ENCODE measurements at regions not wholly inside any gene's neighbourhood (a gene's known extent, or its start where the extent isn't known, plus 50 kb on each side); places are given as distances from the start of the nearest gene placed in this dataset.
A peak's percentile ranks its signal among the peaks of the same experiment; 100 is the strongest.

GRCh38 chr18:34002130-34002529 is 222.6 kb downstream of the NOL4 start:
- DNase-seq (ENCODE audit: low spot score): no peak
- in situ Hi-C loops (cut with HindIII; ENCODE audit: low sequenced_read_pairs): no loop called here

GRCh38 chr18:34001376-34001775 is 223.3 kb downstream of the NOL4 start:
- in situ Hi-C loops (cut with HindIII; ENCODE audit: low sequenced_read_pairs): no loop called here
- DNase-seq (ENCODE audit: low spot score): no peak

DNA sequence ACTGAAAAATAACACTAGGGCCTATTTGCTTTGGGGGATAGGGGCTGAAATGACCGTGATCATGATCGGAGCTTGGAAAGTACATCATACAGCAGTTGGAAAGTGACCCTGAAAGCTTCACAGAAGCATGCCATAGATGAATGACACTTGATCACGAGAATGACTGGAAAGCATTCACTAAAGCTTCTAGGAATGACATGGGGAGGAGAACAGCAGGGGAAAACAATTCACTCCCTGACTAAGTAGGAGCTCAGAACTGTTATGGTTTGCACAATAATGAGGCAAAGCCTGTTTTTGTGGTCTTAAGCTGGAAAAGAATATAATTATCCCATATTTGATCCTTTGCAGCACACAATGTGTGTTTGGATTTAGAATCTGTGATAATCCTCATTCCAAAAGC is 237.5 kb downstream of the NOL4 start:
- in situ Hi-C loops (cut with HindIII; ENCODE audit: low sequenced_read_pairs): no loop called here
- DNase-seq (ENCODE audit: low spot score): no peak

DNA sequence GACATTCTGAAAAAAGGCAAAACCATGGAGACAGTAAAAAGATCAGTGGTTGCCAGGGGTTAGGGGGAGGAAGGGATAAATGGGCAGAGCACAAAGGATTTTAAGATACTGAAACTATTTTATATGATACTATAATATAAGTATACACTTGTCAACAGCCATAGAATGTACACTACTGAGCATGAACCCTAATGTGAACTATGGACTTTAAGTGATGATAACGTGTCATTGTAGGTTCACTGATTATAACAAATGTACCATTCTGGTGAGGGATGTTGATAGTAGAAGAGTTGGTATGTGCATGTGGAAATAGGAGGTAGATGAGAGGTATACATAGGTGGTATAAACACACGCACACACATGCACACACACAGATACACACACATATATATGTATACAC is 241.6 kb downstream of the NOL4 start:
- DNase-seq (ENCODE audit: low spot score): no peak

GRCh38 chr18:33960417-33960816 is 264.3 kb downstream of the NOL4 start:
- in situ Hi-C loops (cut with HindIII; ENCODE audit: low sequenced_read_pairs): no loop called here
- DNase-seq (ENCODE audit: low spot score): no peak

More for the DNA sequence above, 241.6 kb downstream of the NOL4 start:
- in situ Hi-C loops (cut with HindIII; ENCODE audit: low sequenced_read_pairs): no loop called here

DNA sequence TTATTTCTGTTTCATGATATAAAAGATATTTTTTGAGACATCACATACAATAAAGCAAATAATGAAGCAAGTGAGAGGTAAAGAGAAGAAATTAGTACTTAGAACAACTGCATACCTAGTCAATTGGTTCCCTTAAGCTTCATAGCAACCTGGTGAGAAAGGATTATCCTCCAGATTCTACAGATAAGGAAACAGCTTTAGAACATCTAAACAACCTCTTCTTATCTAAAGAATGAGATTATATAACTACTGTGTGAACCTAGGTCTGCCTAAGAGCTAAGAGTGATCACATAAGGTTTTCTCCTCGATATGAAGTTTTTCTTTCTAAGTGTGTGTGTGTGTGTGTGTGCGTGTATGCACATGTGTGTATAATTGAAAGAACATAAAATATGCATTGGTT is 265.1 kb downstream of the NOL4 start:
- DNase-seq (ENCODE audit: low spot score): no peak
- in situ Hi-C loops (cut with HindIII; ENCODE audit: low sequenced_read_pairs): no loop called here

- in situ Hi-C loops (cut with HindIII; ENCODE audit: low sequenced_read_pairs): no loop called here
- DNase-seq (ENCODE audit: low spot score): no peak
Observed at GRCh38 chr18:33957707-33958106, 267.0 kb downstream of the NOL4 start.

GRCh38 chr18:33951031-33951430 is 273.7 kb downstream of the NOL4 start:
- in situ Hi-C loops (cut with HindIII; ENCODE audit: low sequenced_read_pairs): no loop called here
- DNase-seq (ENCODE audit: low spot score): no peak

DNA sequence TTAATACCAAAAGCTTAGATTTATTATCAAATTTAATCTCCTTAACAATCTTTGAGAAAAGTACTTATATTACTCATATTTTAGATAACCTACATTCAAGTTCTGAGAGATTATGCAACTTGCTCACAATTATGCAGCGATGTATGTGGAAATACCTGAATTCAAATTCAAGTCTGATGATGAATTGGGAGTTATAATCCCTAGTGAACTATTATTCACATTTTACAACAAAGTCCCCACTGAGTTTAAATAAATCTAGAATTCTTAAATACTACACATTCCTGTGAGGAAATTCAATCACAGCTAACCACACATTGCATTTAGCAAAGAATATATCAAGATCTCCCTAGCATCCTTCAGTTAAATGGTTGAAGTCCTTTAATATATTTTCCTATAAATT is 278.4 kb downstream of the NOL4 start:
- DNase-seq (ENCODE audit: low spot score): no peak
- in situ Hi-C loops (cut with HindIII; ENCODE audit: low sequenced_read_pairs): no loop called here

GRCh38 chr18:33944493-33944892 is 280.2 kb downstream of the NOL4 start:
- in situ Hi-C loops (cut with HindIII; ENCODE audit: low sequenced_read_pairs): no loop called here

DNA sequence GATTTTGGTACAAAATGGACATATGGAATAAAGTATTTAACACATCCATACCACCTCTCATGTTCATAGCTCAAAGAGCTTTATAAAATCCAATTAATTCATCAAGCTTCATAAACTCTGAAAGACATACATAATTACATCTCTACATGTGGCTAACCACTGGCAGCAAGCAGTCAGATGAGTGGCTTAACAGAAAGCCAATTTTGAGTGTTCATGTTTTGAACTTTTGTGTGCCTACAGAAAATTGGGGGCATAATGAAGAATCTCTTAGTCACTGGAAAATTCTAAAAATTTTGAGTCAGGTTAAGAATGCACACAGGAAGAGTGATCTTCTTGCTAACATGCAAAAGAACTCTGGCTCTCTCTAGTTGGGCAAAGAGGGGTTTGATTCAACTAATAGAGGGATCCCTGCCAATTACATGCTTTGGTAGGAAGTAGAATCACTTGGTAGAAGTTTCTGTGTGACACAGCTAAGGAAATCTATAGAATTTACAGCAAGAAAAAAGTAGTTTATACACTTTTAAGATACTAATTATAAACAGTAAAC is 287.4 kb downstream of the NOL4 start:
- no peak for DNase-seq (ENCODE audit: low spot score)
- in situ Hi-C loops (cut with HindIII; ENCODE audit: low sequenced_read_pairs): no loop called here

More at GRCh38 chr18:33944493-33944892, 280.2 kb downstream of the NOL4 start:
- DNase-seq (ENCODE audit: low spot score): no peak

DNA sequence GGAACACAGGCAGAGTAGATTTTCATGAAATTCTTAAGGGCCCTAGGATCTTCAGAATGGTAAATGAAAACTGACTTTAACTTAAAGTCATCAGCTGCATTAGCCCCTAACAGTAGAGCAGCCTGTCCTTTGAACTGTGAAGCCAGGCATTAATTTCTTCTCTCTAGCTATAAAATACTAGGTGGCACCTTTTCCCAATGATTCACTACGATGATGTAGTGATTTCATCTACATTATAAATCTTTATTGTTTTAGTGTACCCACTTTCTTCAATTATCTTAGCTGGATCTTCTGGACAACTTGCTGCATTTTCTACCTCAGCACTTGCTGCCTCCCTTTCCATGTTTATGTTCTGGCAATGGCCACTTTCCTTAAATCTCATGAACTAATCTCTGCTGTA is 290.5 kb downstream of the NOL4 start:
- in situ Hi-C loops (cut with HindIII; ENCODE audit: low sequenced_read_pairs): no loop called here
- no peak for DNase-seq (ENCODE audit: low spot score)

GRCh38 chr18:33928231-33928630 is 296.5 kb downstream of the NOL4 start:
- no peak for DNase-seq (ENCODE audit: low spot score)
- in situ Hi-C loops (cut with HindIII; ENCODE audit: low sequenced_read_pairs): no loop called here

GRCh38 chr18:33924576-33924975 is 300.1 kb downstream of the NOL4 start:
- in situ Hi-C loops (cut with HindIII; ENCODE audit: low sequenced_read_pairs): no loop called here
- no peak for DNase-seq (ENCODE audit: low spot score)

GRCh38 chr18:33923980-33924379 is 300.7 kb downstream of the NOL4 start:
- in situ Hi-C loops (cut with HindIII; ENCODE audit: low sequenced_read_pairs): no loop called here
- DNase-seq (ENCODE audit: low spot score): no peak

DNA sequence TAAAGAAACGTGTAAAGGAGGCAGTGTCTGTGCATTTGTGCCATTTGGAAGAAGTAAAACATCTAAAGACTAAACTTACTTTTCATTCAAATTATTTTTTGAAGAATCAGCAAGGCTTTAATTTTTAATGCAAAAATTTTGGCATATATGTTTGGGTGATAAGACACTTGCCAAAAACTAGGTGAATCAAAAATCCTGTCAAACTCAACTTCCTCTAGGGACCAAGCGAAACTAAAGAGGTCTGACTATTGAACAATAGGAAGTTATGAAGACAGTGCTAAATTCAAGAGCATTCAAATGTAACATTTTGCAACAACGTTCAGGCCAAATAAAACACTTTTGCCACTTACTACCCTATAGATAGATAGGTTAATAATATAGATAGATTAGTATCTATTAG is 306.1 kb downstream of the NOL4 start:
- no peak for DNase-seq (ENCODE audit: low spot score)
- in situ Hi-C loops (cut with HindIII; ENCODE audit: low sequenced_read_pairs): no loop called here

- in situ Hi-C loops (cut with HindIII; ENCODE audit: low sequenced_read_pairs): no loop called here
- no peak for DNase-seq (ENCODE audit: low spot score)
Observed at GRCh38 chr18:33916200-33916599, 308.5 kb downstream of the NOL4 start.

DNA sequence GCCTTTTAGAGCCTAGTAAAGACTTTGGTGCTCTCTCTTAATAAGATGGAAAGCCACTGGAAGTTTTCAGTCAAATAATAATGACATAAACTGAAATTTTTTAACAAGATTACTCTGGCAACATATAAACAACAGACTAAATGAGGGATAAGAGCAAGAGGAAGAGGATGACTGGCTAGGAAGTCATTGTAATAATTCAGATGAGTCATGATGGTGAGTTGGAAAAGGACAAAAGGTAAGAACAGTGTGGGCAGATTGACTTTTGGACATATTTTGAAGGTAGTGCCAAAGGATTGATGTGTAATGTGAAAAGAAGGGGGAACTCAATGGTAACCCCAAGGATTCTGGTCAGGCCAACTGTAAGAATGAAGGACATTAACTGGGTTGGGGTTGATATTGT is 310.3 kb downstream of the NOL4 start:
- no peak for DNase-seq (ENCODE audit: low spot score)

GRCh38 chr18:33906046-33906445 is 318.7 kb downstream of the NOL4 start:
- in situ Hi-C loops (cut with HindIII; ENCODE audit: low sequenced_read_pairs): no loop called here
- no peak for DNase-seq (ENCODE audit: low spot score)

More for the DNA sequence above, 310.3 kb downstream of the NOL4 start:
- in situ Hi-C loops (cut with HindIII; ENCODE audit: low sequenced_read_pairs): no loop called here

GRCh38 chr18:33901894-33902512 is 322.7 kb downstream of the NOL4 start:
- DNase-seq (ENCODE audit: low spot score): no peak

GRCh38 chr18:33900638-33901037 is 322.6 kb downstream of the ASXL3 start:
- in situ Hi-C loops (cut with HindIII; ENCODE audit: low sequenced_read_pairs): no loop called here
- DNase-seq (ENCODE audit: low spot score): peak; percentile 5

More at GRCh38 chr18:33901894-33902512, 322.7 kb downstream of the NOL4 start:
- in situ Hi-C loops (cut with HindIII; ENCODE audit: low sequenced_read_pairs): no loop called here
